Keratinocyte (primary cell): ENCODE measurements at regions not wholly inside any gene's neighbourhood (a gene's known extent, or its start where the extent isn't known, plus 50 kb on each side); places are given as distances from the start of the nearest gene placed in this dataset.

ENCODE experiments used
- DNase-seq: peaks from one replicate; pipeline ENCODE4 v3.0.0-alpha.2; 2011; ENCODE audit warnings: low read depth, missing footprints, low spot score
- FAIRE-seq: peaks from 2 replicates; lab custom pipeline; 2011; peaks lifted over from hg19 to GRCh38; lab: Jason Lieb, UNC
- H2AFZ ChIP-seq: 2 replicates; pipeline ENCODE4 v1.6.0; 2012; ENCODE audit warnings: low read length, control low read depth, inconsistent platforms; ENCODE audit not compliant: control insufficient read depth
- H3K27ac ChIP-seq: 2 replicates; pipeline ENCODE4 v1.5.1; 2011; ENCODE audit warnings: low read length; ENCODE audit not compliant: control insufficient read depth, insufficient read depth
- H3K27me3 ChIP-seq: 3 replicates; pipeline ENCODE4 v1.6.0; 2011; ENCODE audit warnings: low read length; ENCODE audit not compliant: control insufficient read depth, insufficient read depth; ENCODE audit errors: extremely low read depth
- H3K36me3 ChIP-seq, 2 experiments: 2 replicates in 1 of 2; 3 replicates in 1 of 2; pipeline ENCODE4 v1.5.1; 2011; ENCODE audit warnings: low read length in 2 of 2, mild to moderate bottlenecking in 1 of 2; ENCODE audit not compliant: control insufficient read depth in 2 of 2, insufficient read depth in 2 of 2; ENCODE audit errors: extremely low read depth in 1 of 2
- H3K4me1 ChIP-seq: 3 replicates; pipeline ENCODE4 v1.5.1; 2011; ENCODE audit warnings: low read length; ENCODE audit not compliant: control insufficient read depth, insufficient read depth; ENCODE audit errors: extremely low read depth
- H3K4me2 ChIP-seq: 3 replicates; pipeline ENCODE4 v1.6.0; 2011; ENCODE audit warnings: low read depth, low read length; ENCODE audit not compliant: control insufficient read depth, insufficient read depth; ENCODE audit errors: extremely low read depth
- H3K4me3 ChIP-seq, 3 experiments: fragments of 200-600 bp in 1 of 3; sonication (generic) in 1 of 3; 2 replicates in 2 of 3; 3 replicates in 1 of 3; pipeline ENCODE4 v1.5.1; 2011 to 2016; ENCODE audit warnings: low read length in 3 of 3, mild to moderate bottlenecking in 3 of 3, control low read depth in 2 of 3, inconsistent platforms in 1 of 3, low read depth in 1 of 3, mixed read lengths in 1 of 3, mixed run types in 1 of 3, moderate library complexity in 1 of 3; ENCODE audit not compliant: control insufficient read depth in 2 of 3, insufficient read depth in 2 of 3; ENCODE audit errors: extremely low read depth in 1 of 3
- H3K79me2 ChIP-seq: 2 replicates; pipeline ENCODE4 v1.6.0; 2012; ENCODE audit warnings: low read length; ENCODE audit not compliant: control insufficient read depth, insufficient read depth
- H3K9ac ChIP-seq: 3 replicates; pipeline ENCODE4 v1.6.0; 2011; ENCODE audit warnings: low read length; ENCODE audit not compliant: control insufficient read depth, insufficient read depth; ENCODE audit errors: extremely low read depth
- H3K9me1 ChIP-seq: 3 replicates; pipeline ENCODE4 v1.6.0; 2011; ENCODE audit warnings: low read length; ENCODE audit not compliant: control insufficient read depth, insufficient read depth; ENCODE audit errors: extremely low read depth
- H3K9me3 ChIP-seq: 2 replicates; pipeline ENCODE4 v1.5.1; 2012; ENCODE audit warnings: low read depth, low read length; ENCODE audit not compliant: control insufficient read depth
- H4K20me1 ChIP-seq: 3 replicates; pipeline ENCODE4 v1.6.0; 2011; ENCODE audit warnings: low read length; ENCODE audit not compliant: control insufficient read depth, insufficient read depth; ENCODE audit errors: extremely low read depth
- CTCF ChIP-seq, 3 experiments: IDR thresholded peaks in 1 of 3; conservative IDR thresholded peaks in 1 of 3; optimal IDR thresholded peaks in 1 of 3; 2 replicates in 2 of 3; 3 replicates in 1 of 3; pipeline versions ENCODE3 to v1.5.1; 2011; ENCODE audit warnings: low read length in 3 of 3, mild to moderate bottlenecking in 3 of 3, moderate library complexity in 2 of 3, control low read depth in 1 of 3, inconsistent platforms in 1 of 3; ENCODE audit not compliant: insufficient read depth in 2 of 3; ENCODE audit errors: extremely low read depth in 1 of 3
- EZH2 ChIP-seq: IDR thresholded peaks from one replicate; pipeline ENCODE4 v1.6.1; 2012; ENCODE audit warnings: inconsistent platforms, mild to moderate bottlenecking, low read length, moderate library complexity
- dilution Hi-C: fragments of 300-500 bp; cut with MboI; formaldehyde crosslinking; loops from one replicate; pipeline ENCODE4 v1.7.0; 2020; ENCODE audit warnings: low sequenced_read_pairs; ENCODE audit not compliant: extremely low pct_ligation_motif_present

GRCh38 chr3:72181251-72181650 is 396.3 kb upstream of the PROK2 start:
- Histone ChIP-seq H3K36me3 (no peaks in the 10 kb centered on the region), H3K9me3 (no peaks in the 10 kb centered on the region), H3K27ac (no peak overlapping the region), H3K4me1 (peaks cover 20% of the 10 kb centered on the region), H2AFZ (no peak overlapping the region), H3K79me2 (no peaks in the 10 kb centered on the region), H4K20me1 (no peaks in the 10 kb centered on the region), H3K9me1 (no peaks in the 10 kb centered on the region), H3K9ac (no peak overlapping the region), H3K27me3 (peaks cover 5% of the 10 kb centered on the region), H3K4me3 (no peak overlapping the region), H3K4me2 (no peak overlapping the region)
- FAIRE-seq (no peak), DNase-seq (no peak)
- no peak for TF ChIP-seq CTCF (optimal IDR thresholded peaks at IDR 0.05 in 1 of 3, IDR thresholded peaks at IDR 0.05 in 1 of 3, conservative IDR thresholded peaks at IDR 0.05 in 1 of 3; ENCODE audit: extremely low read depth in 1 of 3, insufficient read depth in 2 of 3, low read length in 3 of 3)
- no peak for TF ChIP-seq EZH2
- dilution Hi-C loops = no loop called here

GRCh38 chr3:72180405-72180804 is 395.5 kb upstream of the PROK2 start:
- Histone ChIP-seq H3K27me3 (peaks cover 5% of the 10 kb centered on the region), H3K79me2 (no peaks in the 10 kb centered on the region), H3K9me3 (no peaks in the 10 kb centered on the region), H3K4me3 (no peak overlapping the region), H2AFZ (no peak overlapping the region), H3K27ac (no peak overlapping the region), H3K36me3 (no peaks in the 10 kb centered on the region), H3K9ac (no peak overlapping the region), H4K20me1 (no peaks in the 10 kb centered on the region), H3K4me2 (no peak overlapping the region), H3K4me1 (peaks cover 13% of the 10 kb centered on the region), H3K9me1 (no peaks in the 10 kb centered on the region)
- no peak for DNase-seq
- no peak for FAIRE-seq
- dilution Hi-C loops = no loop called here
- TF ChIP-seq CTCF (optimal IDR thresholded peaks at IDR 0.05 in 1 of 3, IDR thresholded peaks at IDR 0.05 in 1 of 3, conservative IDR thresholded peaks at IDR 0.05 in 1 of 3; ENCODE audit: extremely low read depth in 1 of 3, insufficient read depth in 2 of 3, low read length in 3 of 3) (no peak), EZH2 (no peak)
